GM19328 (cell line): ENCODE measurements at regions not wholly inside any gene's neighbourhood (a gene's known extent, or its start where the extent isn't known, plus 50 kb on each side); places are given as distances from the start of the nearest gene placed in this dataset.
"Not testable (repeated sequence)": the region's sequence is repeated elsewhere in the genome, so short reads cannot be mapped to it uniquely, and the experiment has no call there.

Experiments used
- ATAC-seq: cut with Tn5 transposase; IDR thresholded peaks from one replicate; pipeline ENCODE4 v1.9.1; 2021; ENCODE audit warnings: mild to moderate bottlenecking, moderate library complexity; ENCODE audit not compliant: unreplicated experiment

DNA sequence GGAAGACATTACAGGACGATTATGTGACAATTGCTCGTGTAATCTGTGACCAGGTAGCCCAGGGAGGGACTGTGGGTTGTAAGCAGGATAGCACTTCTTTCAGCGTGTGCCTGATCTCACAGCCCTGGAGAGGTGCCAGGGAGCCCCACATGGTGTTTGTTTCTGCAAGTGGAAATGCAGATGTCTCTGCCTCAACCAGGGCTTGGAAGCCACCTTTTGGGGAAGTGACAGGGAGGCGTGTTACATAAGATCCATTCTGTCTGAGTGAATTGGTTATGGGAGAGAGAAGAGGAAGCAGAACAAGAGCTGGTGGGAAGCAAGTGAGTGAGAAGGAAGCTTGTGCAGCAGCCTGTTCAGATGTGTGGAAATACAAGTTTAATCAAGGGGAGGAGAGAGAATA, 104.5 kb upstream of the GATB start:
- no peak for ATAC-seq

GRCh38 chr4:151864068-151864467, 103.3 kb upstream of the GATB start:
- ATAC-seq: no peak

- ATAC-seq: no peak
Observed at GRCh38 chr4:151862766-151863165, 102.0 kb upstream of the GATB start.

- ATAC-seq: no peak
Observed at GRCh38 chr4:151860561-151861093, 99.8 kb upstream of the GATB start.

GRCh38 chr4:151859641-151860040, 98.8 kb upstream of the GATB start:
- no peak for ATAC-seq

DNA sequence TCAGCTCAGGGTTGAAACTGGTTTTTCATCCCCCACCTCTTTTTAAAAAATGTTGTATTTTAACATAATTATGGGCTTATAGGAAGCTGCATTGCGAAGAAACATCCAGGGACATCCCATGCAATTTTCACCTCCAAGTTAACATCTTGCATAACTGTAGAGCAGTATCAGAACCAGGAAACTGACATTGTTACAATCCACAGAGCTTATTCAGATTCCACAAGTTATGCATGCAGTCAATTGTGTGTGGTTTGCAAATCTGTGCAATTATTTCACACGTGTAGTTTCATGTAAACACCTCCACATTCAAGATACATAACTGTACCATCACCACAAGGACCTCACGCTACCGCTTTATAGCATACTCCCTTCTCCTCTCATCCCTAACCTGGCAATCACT, 97.5 kb upstream of the GATB start:
- no peak for ATAC-seq

GRCh38 chr4:151857368-151857767, 96.6 kb upstream of the GATB start:
- ATAC-seq: no peak

GRCh38 chr4:151855747-151856146, 94.9 kb upstream of the GATB start:
- ATAC-seq: no peak

DNA sequence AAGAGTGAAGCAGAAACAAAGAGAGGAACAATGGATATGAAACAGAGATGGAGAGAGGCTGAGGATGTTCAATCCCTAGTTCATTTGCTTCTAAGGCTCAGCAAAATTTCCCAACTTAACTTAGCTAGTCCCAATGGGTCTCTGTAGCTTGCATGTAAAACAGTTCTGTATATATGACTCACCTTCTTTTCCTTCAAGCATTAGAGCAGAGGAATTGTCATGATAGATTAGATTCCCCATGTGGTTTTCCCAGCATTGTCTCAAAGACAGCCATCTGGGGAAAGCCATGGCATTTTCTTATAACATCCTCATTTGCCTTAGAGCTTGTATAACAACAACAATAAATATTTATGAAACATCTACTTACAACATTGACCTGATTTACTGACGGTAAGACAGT, 93.9 kb upstream of the GATB start:
- ATAC-seq: no peak

DNA sequence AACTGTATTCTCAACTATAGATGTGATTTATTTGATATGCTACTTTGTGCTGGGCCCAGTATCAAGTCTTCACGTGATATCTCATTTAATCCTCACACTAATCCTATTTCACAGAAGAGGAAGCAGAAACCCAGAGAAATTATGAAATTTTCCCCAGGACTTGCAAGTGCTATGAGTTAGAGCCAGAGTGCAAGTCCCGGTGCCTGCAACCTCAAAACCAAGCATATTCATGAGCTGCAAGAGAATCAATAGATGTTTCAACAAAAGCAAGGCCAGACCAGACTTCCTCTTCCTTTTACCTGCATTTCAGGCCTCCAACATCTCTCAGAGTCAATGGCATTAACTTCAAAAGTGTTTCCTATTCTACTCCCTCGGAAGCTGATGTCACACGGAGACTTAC, 92.2 kb upstream of the GATB start:
- no peak for ATAC-seq

GRCh38 chr4:151852202-151852601, 91.4 kb upstream of the GATB start:
- no peak for ATAC-seq

DNA sequence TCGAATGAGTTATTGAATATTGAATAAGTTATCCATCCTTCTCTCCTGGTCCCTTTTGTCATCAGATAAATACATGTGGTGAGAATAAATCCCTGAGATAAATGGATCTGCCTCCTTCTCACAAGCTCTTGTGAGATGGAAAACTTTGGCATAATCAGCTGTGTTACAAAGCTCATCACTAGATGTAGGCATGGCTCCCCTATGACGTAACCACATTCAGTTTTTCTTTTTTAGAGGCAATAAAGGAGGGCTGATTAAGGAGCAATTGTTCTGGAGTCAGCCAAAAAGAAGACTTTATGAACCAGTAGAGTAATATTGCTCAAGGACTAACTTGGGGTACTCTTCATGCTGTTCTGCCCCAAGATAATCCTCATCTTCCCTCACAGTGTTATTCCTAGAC, 90.5 kb upstream of the GATB start:
- no peak for ATAC-seq

GRCh38 chr4:151850791-151851213, 90.0 kb upstream of the GATB start:
- ATAC-seq: no peak

DNA sequence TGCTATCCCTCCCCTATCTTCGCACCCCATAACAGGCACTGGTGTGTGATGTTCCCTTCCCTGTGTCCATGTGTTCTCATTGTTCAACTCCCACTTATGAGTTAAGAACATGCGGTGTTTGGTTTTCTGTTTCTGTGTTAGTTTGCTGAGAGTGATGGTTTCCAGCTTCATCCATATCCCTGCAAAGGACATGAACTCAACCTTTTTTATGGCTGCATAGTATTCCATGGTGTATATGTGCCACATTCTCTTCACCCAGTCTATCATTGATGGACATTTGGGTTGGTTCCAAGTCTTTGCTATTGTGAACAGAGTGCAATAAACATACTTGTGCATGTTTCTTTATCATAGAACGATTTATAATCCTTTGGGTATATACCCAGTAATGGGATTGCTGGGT, 84.7 kb upstream of the GATB start:
- not testable (repeated sequence) for ATAC-seq

DNA sequence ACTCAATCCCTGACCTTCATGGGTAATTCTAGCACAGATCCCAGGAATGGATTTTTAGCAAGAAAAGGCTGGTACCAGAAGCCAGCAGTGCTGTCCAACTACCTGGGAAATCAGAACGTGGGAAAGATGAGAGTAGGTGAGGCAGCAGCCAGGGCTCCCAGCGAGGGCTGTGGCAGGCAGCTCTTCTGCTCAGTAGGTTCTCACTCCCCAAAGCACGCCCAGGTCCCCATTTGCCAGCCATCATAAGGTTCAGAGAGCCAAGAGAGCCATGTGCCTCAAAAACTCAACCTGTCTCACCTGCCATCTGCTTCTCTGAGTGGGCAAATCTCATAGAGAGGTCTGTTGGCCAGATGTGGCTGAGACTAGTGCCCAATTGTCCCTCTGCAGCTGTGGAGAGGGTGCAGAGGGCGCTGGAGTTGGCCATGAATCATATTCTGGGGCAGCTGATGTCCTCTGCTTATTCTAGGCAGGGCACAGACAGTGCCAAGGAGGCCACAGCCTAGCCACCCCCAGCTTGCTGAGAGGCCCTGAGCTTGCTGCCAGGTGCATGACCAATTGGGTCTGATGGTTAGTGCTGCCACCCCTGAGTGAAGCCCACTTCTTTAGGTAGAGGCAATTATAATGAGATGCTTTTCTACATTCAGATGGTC, 81.7 kb upstream of the GATB start:
- ATAC-seq: no peak

DNA sequence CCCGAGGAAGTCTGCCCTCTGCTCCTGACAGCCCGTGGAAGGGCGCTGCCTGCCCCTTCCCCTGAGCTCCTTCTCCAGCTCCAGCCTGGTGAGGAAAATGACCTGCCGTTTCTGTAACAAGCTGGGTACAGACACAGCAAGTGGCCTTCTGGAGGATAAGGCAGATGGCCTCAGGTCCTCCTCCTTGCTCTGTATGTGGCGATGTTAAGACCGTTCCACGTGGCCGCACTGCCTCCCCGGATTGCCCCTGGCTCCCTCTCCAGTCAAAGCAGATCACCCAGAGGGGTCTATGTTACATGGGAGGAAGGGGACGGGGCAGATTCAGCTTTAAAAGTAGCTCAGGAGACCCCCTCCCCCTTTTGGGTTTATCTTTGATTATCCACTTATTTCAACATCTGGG, 80.3 kb upstream of the GATB start:
- no peak for ATAC-seq

DNA sequence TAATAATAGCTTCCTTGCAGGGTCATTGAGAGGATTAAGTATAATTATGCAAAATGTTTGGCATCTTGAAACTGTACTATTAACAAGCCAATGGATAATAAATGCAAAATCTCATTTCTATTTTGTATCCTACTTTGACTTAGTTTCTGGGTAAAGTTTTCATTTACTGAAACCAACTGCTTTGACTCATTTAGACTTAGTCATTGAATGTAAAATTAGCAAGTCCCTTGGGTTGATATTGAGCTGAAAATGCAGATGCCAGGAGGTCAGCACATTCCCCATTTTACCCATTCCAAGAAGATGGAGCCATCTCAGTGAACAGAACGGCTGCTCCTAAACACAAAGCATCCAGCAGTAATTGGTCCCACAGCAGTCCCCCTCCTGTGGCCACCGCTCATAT, 74.7 kb upstream of the GATB start:
- no peak for ATAC-seq

DNA sequence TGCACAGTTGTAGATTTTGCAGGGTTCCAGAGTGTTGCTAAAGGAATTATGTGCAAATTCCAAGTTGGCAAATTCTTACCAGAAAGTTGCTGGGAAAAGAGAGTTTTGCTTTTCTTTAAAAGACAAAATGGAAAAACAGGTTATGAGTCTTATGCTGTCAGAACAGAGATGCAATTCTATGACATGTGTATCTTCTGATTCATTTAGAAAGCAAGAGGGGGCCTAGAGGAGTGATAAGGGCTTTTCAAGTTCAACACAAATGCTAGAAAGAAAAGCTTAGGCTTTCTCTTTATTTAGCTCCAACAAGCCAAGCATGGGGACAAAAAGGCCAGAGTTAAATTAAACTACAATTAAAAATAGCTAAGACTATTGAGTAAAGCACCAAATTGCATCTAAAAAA, 72.4 kb upstream of the GATB start:
- ATAC-seq: no peak

- no peak for ATAC-seq
Observed at GRCh38 chr4:151831526-151831925, 70.7 kb upstream of the GATB start.

DNA sequence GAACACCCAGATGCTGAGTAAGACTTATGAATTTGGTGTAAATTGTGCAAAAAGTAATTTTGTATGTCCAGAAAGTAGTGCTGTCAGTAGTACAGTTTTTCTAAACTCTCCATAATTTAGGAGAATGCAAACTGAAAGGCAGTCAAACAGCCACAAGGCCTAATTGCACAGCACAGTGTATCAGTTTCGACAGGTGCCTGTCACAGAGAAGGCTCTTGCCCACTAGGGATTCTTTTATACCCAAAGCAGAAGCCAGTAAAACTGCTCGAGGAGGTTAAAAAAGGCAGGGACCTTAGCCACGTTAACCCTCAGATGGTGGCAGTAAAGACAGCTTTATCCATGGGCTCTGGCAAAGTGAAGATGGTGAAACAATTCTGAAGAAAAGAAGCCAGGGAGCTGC, 69.4 kb upstream of the GATB start:
- ATAC-seq: no peak

DNA sequence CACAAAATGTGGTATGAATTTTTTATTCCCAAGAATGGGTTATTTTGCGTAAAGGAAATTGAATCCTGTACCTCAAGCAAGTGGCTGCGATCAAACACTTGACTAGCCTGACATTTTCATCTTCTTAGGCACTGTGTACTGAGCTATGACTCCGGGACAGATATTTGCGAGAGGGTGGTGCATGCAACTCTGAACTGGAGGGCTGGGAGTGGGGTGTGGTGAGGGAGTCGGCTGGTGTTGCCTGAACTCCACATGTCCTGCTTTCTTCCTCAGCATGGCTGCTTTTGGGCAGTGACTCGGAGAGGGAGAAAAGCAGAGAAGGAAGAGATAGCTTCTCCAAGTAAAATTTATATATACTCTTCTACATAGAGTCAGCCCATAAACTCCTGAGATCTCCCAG, 68.5 kb upstream of the GATB start:
- ATAC-seq: no peak

GRCh38 chr4:151824656-151825055, 63.8 kb upstream of the GATB start:
- no peak for ATAC-seq

GRCh38 chr4:151822331-151822730, 61.5 kb upstream of the GATB start:
- ATAC-seq: no peak
